ENCODE measurements at regions not wholly inside any gene's neighbourhood (a gene's known extent, or its start where the extent isn't known, plus 50 kb on each side); places are given as distances from the start of the nearest gene placed in this dataset.

GRCh38 chr21:27224169-27224568 lies 257.3 kb upstream of the ADAMTS5 start:
- DNase-seq (ENCODE audit: low spot score in 2 of 2) = no peak
- ATAC-seq = no peak
- no peak overlapping the region for H3K27ac Mint-ChIP-seq
- no peaks in the 10 kb centered on the region for H3K36me3 Mint-ChIP-seq
- H3K9me3 Mint-ChIP-seq = peaks cover 0 to 8% of the 10 kb centered on the region in 2 donors

GRCh38 chr21:27221077-27221476 lies 254.2 kb upstream of the ADAMTS5 start:
- DNase-seq (ENCODE audit: low spot score in 2 of 2) = no peak
- no peaks in the 10 kb centered on the region for H3K36me3 Mint-ChIP-seq
- H3K27ac Mint-ChIP-seq = no peak overlapping the region
- ATAC-seq = no peak
- peaks cover 14 to 20% of the 10 kb centered on the region in 2 donors for H3K9me3 Mint-ChIP-seq

DNA sequence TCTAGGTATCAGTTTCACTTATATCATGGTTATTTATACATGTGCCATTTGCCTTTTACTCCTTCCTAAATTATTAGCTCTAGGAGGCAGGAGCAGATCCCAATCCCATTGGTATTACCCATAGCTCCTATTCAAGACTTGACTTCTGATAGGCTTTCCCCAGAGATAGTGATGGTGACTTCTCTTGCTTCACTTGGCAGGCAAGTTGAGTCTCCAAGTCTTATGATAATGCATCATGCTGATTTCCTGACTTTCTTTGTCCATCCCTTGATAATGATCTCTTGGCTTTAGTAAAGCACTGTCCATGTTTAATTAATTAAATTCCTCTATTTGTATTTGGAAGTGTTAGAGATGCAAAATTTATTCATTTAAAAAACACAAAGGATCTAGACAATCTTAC lies 253.5 kb upstream of the ADAMTS5 start:
- Mint-ChIP-seq H3K27ac (no peak overlapping the region), H3K9me3 (peaks cover 14 to 20% of the 10 kb centered on the region in 2 donors), H3K36me3 (no peaks in the 10 kb centered on the region)
- DNase-seq (ENCODE audit: low spot score in 2 of 2) (no peak), ATAC-seq (no peak)

DNA sequence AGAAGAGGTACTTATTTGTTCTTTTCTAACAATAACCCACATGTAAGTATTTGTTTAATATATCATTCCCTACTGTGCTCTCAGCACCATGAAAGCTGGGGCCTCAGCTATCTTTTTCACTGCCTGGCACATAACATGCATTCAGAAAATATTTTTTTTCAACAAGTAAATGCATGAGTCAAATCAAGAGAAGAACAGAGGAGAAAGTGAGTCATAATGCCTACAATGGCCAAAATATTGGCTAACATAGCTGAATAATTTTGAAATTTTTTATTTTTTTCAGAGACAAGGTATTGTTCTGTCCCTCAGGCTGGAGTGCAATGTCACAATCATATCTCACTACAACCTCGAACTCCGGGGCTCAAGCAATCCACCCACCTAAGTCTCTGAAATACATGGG lies 252.2 kb upstream of the ADAMTS5 start:
- peaks cover 14 to 20% of the 10 kb centered on the region in 2 donors for H3K9me3 Mint-ChIP-seq
- no peaks in the 10 kb centered on the region for H3K36me3 Mint-ChIP-seq
- ATAC-seq = no peak
- H3K27ac Mint-ChIP-seq = no peak overlapping the region
- DNase-seq (ENCODE audit: low spot score in 2 of 2) = no peak

GRCh38 chr21:27213303-27213702 lies 246.4 kb upstream of the ADAMTS5 start:
- peaks cover 14 to 17% of the 10 kb centered on the region in 2 donors for H3K9me3 Mint-ChIP-seq
- DNase-seq (ENCODE audit: low spot score in 2 of 2) (no peak), ATAC-seq (no peak)
- no peaks in the 10 kb centered on the region for H3K36me3 Mint-ChIP-seq
- H3K27ac Mint-ChIP-seq = no peak overlapping the region

GRCh38 chr21:27212441-27212840 lies 245.6 kb upstream of the ADAMTS5 start:
- no peak for ATAC-seq
- no peak overlapping the region for H3K27ac Mint-ChIP-seq
- H3K9me3 Mint-ChIP-seq = peaks cover 9 to 12% of the 10 kb centered on the region in 2 donors
- DNase-seq (ENCODE audit: low spot score in 2 of 2) = no peak
- no peaks in the 10 kb centered on the region for H3K36me3 Mint-ChIP-seq

DNA sequence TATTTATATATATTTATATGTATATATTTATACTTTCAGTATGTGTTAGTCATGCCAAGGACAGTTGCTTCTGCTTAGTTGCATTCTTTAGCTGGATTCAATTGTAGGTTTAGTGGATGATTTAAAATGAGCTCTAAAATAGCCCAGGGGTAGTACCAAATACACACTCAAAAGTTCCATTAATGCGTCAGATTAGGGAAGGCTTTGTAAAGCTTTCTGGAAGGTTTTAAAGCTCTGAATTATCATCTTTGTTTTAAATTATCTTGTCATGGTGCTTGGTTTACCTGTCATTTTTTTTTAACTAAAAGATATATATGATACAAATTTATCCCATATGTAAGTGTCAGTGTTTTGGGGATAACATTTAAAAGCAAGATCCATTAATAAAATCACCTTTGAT lies 242.7 kb upstream of the ADAMTS5 start:
- Mint-ChIP-seq H3K9me3 (peaks cover 9 to 12% of the 10 kb centered on the region in 2 donors), H3K27ac (no peak overlapping the region), H3K36me3 (no peaks in the 10 kb centered on the region)
- ATAC-seq (no peak), DNase-seq (ENCODE audit: low spot score in 2 of 2) (no peak)

DNA sequence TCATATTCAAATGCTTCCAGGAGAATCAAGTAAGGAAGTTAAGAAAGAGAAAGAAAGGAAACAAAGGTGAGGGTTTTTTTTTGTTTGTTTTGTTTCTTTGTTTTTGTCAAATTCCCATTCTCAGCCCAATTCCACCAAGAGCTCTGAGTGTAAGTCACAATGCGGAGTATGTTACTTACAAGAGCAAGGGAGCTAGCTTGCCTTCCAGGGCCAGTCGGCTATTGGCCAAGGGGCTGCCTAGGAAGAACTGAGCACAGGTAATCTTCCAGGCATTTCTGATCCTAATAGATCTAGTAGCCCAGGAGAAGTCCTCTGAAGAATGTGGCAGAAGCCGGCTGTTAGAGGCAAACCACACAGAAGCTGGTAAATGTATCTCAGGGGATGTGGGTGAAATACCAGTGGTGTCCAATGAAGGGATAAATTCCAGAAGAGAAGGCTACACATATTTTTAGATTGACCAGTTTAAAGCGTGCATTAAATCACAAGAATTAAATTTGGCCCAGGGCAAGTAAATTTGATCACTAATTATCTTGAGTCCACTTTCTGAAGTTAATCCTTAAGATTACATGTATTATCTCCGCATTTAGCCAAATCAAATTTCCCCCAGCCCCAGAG lies 239.6 kb upstream of the ADAMTS5 start:
- Mint-ChIP-seq H3K9me3 (peaks cover 7 to 13% of the 10 kb centered on the region in 2 donors), H3K36me3 (no peaks in the 10 kb centered on the region), H3K27ac (no peak overlapping the region)
- DNase-seq (ENCODE audit: low spot score in 2 of 2) (no peak), ATAC-seq (no peak)

DNA sequence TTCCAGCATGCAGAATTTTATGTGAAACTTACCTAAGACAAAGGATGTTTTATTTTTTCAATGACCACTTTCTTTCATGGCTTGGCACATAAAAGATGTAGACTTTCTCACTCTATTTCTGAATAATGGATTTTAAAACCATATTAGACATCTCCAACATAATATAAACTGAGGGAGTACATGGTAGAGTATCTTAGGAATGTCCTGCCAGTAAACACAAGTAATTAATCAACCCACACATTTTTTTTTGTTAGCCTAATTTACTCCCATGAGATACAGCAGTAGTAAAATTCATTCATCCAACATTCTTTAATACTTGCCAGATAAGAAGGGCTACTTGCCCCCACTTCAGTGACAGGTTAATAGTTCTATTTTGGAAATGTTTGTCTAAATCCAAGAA lies 235.4 kb upstream of the ADAMTS5 start:
- Mint-ChIP-seq H3K9me3 (peaks cover 4 to 8% of the 10 kb centered on the region in 2 donors), H3K36me3 (no peaks in the 10 kb centered on the region), H3K27ac (no peak overlapping the region)
- DNase-seq (ENCODE audit: low spot score in 2 of 2) (no peak), ATAC-seq (no peak)

DNA sequence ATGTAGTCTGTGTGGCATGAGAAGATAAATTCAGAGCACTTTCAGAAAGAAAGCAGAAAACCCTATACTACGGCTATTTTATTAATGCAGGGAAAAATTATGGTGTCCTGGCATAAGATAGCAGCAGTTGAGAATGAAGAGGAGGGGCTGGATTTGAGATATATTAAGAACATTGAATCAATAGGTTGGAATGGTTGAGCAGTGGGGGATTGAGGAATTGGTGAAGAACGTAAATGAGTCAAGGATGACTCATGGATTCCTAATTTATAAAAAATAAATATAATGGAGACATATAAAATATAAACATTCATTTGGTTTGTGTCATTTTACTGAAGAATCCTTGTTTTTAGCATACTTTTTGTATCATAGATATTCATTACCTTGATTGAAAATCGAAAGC lies 234.3 kb upstream of the ADAMTS5 start:
- Mint-ChIP-seq H3K36me3 (no peaks in the 10 kb centered on the region), H3K9me3 (peaks cover 4 to 8% of the 10 kb centered on the region in 2 donors), H3K27ac (no peak overlapping the region)
- ATAC-seq (no peak), DNase-seq (ENCODE audit: low spot score in 2 of 2) (no peak)

DNA sequence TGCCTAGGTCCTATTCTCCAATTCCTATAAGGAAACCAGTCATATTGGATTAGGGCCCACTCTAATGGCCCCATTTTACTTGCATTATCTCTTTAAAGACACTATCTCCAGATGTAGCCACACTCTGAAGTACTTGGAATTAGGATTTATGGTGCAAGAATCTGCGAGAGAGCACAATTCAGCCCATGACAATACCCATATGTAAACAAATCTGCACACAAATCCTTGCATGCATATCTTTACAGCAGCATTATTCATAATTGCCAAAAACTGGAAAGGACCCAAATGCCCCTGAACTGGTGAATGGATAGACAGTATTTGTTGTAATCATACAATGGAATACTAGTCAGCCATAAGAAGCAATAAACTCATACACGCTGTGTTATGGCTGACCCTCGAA lies 229.8 kb upstream of the ADAMTS5 start:
- H3K27ac Mint-ChIP-seq = no peak overlapping the region
- no peaks in the 10 kb centered on the region for H3K36me3 Mint-ChIP-seq
- ATAC-seq (no peak), DNase-seq (ENCODE audit: low spot score in 2 of 2) (no peak)
- peaks cover 0 to 15% of the 10 kb centered on the region in 2 donors for H3K9me3 Mint-ChIP-seq

GRCh38 chr21:27192281-27192949 lies 225.5 kb upstream of the ADAMTS5 start:
- no peak overlapping the region for H3K27ac Mint-ChIP-seq
- ATAC-seq (no peak), DNase-seq (ENCODE audit: low spot score in 2 of 2) (no peak)
- no peaks in the 10 kb centered on the region for H3K36me3 Mint-ChIP-seq
- peaks cover 0 to 7% of the 10 kb centered on the region in 2 donors for H3K9me3 Mint-ChIP-seq

DNA sequence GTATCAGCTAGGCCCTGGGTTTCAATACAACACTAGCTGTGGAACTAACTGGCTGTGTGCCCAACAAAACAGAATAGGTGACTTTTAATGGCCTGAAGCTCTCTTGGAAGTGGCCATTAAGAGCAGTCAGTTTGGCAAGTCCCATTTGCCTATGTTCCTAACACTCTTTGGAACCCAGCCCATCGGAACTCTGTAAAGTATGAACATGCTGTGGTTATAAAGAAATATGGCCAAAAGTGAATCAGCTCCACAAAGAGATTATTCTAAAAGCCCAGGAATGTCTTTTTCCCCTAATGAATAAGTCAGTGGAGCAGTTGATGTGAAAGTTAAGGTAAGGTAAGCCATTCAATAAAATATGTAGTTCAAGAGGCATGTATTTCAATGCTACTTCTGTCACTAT lies 223.7 kb upstream of the ADAMTS5 start:
- Mint-ChIP-seq H3K36me3 (no peaks in the 10 kb centered on the region), H3K9me3 (peaks cover 0 to 7% of the 10 kb centered on the region in 2 donors), H3K27ac (no peak overlapping the region)
- ATAC-seq (no peak), DNase-seq (ENCODE audit: low spot score in 2 of 2) (no peak)

GRCh38 chr21:27189870-27190269 lies 223.0 kb upstream of the ADAMTS5 start:
- ATAC-seq (no peak), DNase-seq (ENCODE audit: low spot score in 2 of 2) (no peak)
- H3K9me3 Mint-ChIP-seq = peaks cover 0 to 3% of the 10 kb centered on the region in 2 donors
- no peak overlapping the region for H3K27ac Mint-ChIP-seq
- no peaks in the 10 kb centered on the region for H3K36me3 Mint-ChIP-seq

DNA sequence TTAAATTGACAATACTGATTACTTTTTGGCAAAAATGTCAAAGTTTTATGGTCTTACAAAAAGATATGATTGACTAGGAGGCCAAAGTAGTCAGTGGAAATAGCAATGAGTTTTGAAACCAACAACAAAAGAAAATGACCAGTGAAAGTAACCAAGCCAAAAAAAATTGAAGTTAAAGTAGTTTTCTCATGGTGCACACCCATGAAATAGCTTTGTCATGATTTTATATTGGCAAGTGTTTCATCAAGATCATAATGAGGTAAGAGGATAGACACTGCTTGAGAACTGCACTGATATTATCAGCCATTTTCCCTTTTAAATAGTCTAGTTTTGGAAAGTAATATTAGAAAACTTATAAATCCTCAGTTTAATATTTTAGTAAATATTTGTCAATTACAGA lies 206.2 kb upstream of the ADAMTS5 start:
- DNase-seq (ENCODE audit: low spot score in 2 of 2) = no peak

DNA sequence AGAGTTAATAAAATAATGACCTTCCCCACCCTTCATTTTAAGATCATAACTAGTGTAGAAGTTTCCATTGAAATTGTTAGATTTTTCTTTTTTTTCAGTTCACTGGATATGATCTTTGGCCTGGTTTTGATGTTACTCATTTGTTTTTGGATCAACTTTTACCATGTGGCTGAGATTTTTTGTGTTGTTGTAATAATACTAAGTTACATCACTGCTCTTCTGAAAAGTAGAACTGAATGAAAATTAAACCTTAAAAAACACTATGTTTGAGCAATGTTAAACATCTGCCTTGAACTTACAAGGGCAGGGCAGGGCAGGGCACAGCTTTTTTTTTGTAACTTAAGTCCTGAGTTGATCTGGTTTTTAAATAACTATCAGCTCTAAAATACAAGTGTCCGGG lies 204.8 kb upstream of the ADAMTS5 start:
- Mint-ChIP-seq H3K36me3 (no peaks in the 10 kb centered on the region), H3K27ac (no peak overlapping the region), H3K9me3 (peaks cover 4 to 8% of the 10 kb centered on the region in 2 donors)
- DNase-seq (ENCODE audit: low spot score in 2 of 2) (no peak), ATAC-seq (no peak)

More for the DNA sequence above, 206.2 kb upstream of the ADAMTS5 start:
- Mint-ChIP-seq H3K9me3 (peaks cover 7 to 10% of the 10 kb centered on the region in 2 donors), H3K36me3 (no peaks in the 10 kb centered on the region), H3K27ac (no peak overlapping the region)
- ATAC-seq = no peak

DNA sequence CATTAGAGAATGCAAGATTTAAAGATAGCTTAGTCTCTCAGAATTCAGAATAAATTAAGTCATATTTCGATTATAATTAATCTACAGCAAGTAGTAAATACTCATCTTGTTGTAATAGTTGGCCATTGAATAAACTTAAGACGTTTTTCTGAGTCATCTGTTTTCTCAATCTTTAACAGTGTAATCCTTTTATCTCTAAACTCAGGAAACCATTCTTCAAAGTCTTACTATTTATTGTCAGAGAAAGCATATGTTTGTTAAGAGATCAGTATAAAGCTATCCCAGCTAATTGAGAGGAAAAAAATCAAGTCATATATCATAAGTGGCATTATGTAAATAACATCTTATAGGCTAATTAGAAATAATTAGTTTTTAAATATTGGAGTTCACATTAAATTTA lies 201.2 kb upstream of the ADAMTS5 start:
- Mint-ChIP-seq H3K27ac (no peak overlapping the region), H3K9me3 (peaks cover 0 to 8% of the 10 kb centered on the region in 2 donors), H3K36me3 (no peaks in the 10 kb centered on the region)
- ATAC-seq (no peak), DNase-seq (ENCODE audit: low spot score in 2 of 2) (no peak)

Measured in activated naive CD4-positive, alpha-beta T cell treated with anti-CD3 and anti-CD28 coated beads, Interleukin-2, amount 50 U/mL, for 72 hours (primary cell).